HEK293T (cell line): ENCODE measurements at regions not wholly inside any gene's neighbourhood (a gene's known extent, or its start where the extent isn't known, plus 50 kb on each side); places are given as distances from the start of the nearest gene placed in this dataset.

Experiments
- ARNT ChIP-seq: fragments of 450-650 bp; IDR thresholded peaks from 2 replicates; pipeline ENCODE4 v1.6.1; 2017; ENCODE audit warnings: mild to moderate bottlenecking
- ELF4 ChIP-seq: fragments of 450-650 bp; IDR thresholded peaks from 2 replicates; pipeline ENCODE4 v1.6.1; 2017; ENCODE audit warnings: antibody characterized with exemption
- FOXK2 ChIP-seq: fragments of 450-650 bp; IDR thresholded peaks from 2 replicates; pipeline ENCODE4 v1.6.1; 2016; ENCODE audit warnings: mild to moderate bottlenecking
- FOXM1 ChIP-seq: fragments of 450-650 bp; IDR thresholded peaks from 2 replicates; pipeline ENCODE4 v1.6.1; 2017; ENCODE audit warnings: mild to moderate bottlenecking, borderline replicate concordance
- SP1 ChIP-seq: fragments of 450-650 bp; IDR thresholded peaks from 2 replicates; pipeline ENCODE4 v1.6.1; 2017
- TARDBP ChIP-seq: fragments of 450-650 bp; IDR thresholded peaks from 2 replicates; pipeline ENCODE4 v1.6.1; 2016

- TF ChIP-seq ELF4 (no peak), FOXK2 (no peak), ARNT (no peak), SP1 (no peak), TARDBP (no peak), FOXM1 (no peak)
These were observed 149.9 kb downstream of the FAM114A2 start for GRCh38 chr5:153888781-153889180.
